ENCODE measurements at regions not wholly inside any gene's neighbourhood (a gene's known extent, or its start where the extent isn't known, plus 50 kb on each side); places are given as distances from the start of the nearest gene placed in this dataset.
A peak's percentile ranks its signal among the peaks of the same experiment; 100 is the strongest.

- DNase-seq: no peak
- intact Hi-C loops (cut with DNase I; ENCODE audit: low total_unique reads) (no loop called here), in situ Hi-C loops (cut with MboI; ENCODE audit: low sequenced_read_pairs in 4 of 4) (no loop called here)
- no peak overlapping the region for H3K27ac ChIP-seq
- H3K4me3 ChIP-seq: no peak overlapping the region
- no peaks in the 10 kb centered on the region for H3K9me3 ChIP-seq
- no peaks in the 10 kb centered on the region for H3K36me3 ChIP-seq
- ATAC-seq: no peak
- no peaks in the 10 kb centered on the region for H3K4me1 ChIP-seq
- H3K27me3 ChIP-seq: no peaks in the 10 kb centered on the region
- TF ChIP-seq POLR2A (IDR thresholded peaks at IDR 0.05) (no peak), CTCF (IDR thresholded peaks at IDR 0.05 in 4 of 5, conservative IDR thresholded peaks at IDR 0.05 in 1 of 5) (no peak)
Observed at GRCh38 chr5:37962389-37962788, 122.5 kb upstream of the GDNF start.

- DNase-seq (no peak), ATAC-seq (no peak)
- Histone ChIP-seq H3K27me3 (peaks cover 0 to 1% (median 0%) of the 10 kb centered on the region in 3 donors), H3K9me3 (no peaks in the 10 kb centered on the region), H3K4me3 (no peak overlapping the region), H3K36me3 (no peaks in the 10 kb centered on the region), H3K4me1 (no peaks in the 10 kb centered on the region), H3K27ac (no peak overlapping the region)
- in situ Hi-C loops (cut with MboI; ENCODE audit: low sequenced_read_pairs in 4 of 4): no loop called here
- TF ChIP-seq POLR2A (IDR thresholded peaks at IDR 0.05): no peak
- intact Hi-C loops (cut with DNase I; ENCODE audit: low total_unique reads): no loop called here
Observed at GRCh38 chr5:37957218-37957617, 117.4 kb upstream of the GDNF start.

- DNase-seq: no peak
- Histone ChIP-seq H3K36me3 (no peaks in the 10 kb centered on the region), H3K9me3 (no peaks in the 10 kb centered on the region), H3K4me1 (no peaks in the 10 kb centered on the region), H3K27me3 (peaks cover 0 to 9% (median 0%) of the 10 kb centered on the region in 3 donors), H3K4me3 (no peak overlapping the region), H3K27ac (no peak overlapping the region)
- TF ChIP-seq CTCF (IDR thresholded peaks at IDR 0.05 in 4 of 5, conservative IDR thresholded peaks at IDR 0.05 in 1 of 5) (no peak), POLR2A (IDR thresholded peaks at IDR 0.05) (no peak)
- in situ Hi-C loops (cut with MboI; ENCODE audit: low sequenced_read_pairs in 4 of 4): no loop called here
- no peak for ATAC-seq
- intact Hi-C loops (cut with DNase I; ENCODE audit: low total_unique reads): no loop called here
Observed at GRCh38 chr5:37955748-37956147, 115.9 kb upstream of the GDNF start.

GRCh38 chr5:37954561-37954960 lies 114.7 kb upstream of the GDNF start:
- DNase-seq: no peak
- intact Hi-C loops (cut with DNase I; ENCODE audit: low total_unique reads) (no loop called here), in situ Hi-C loops (cut with MboI; ENCODE audit: low sequenced_read_pairs in 4 of 4) (no loop called here)
- Histone ChIP-seq H3K4me3 (no peak overlapping the region), H3K27ac (no peak overlapping the region), H3K4me1 (no peaks in the 10 kb centered on the region), H3K9me3 (no peaks in the 10 kb centered on the region), H3K27me3 (peaks cover 0 to 9% (median 0%) of the 10 kb centered on the region in 3 donors), H3K36me3 (no peaks in the 10 kb centered on the region)
- no peak for TF ChIP-seq CTCF (IDR thresholded peaks at IDR 0.05 in 4 of 5, conservative IDR thresholded peaks at IDR 0.05 in 1 of 5)
- TF ChIP-seq POLR2A (IDR thresholded peaks at IDR 0.05): no peak
- ATAC-seq: no peak

- Histone ChIP-seq H3K4me1 (no peaks in the 10 kb centered on the region), H3K27ac (no peak overlapping the region)
Observed at GRCh38 chr5:37951946-37952721, 112.3 kb upstream of the GDNF start.

More at GRCh38 chr5:37951946-37952721, 112.3 kb upstream of the GDNF start:
- in situ Hi-C loops (cut with MboI; ENCODE audit: low sequenced_read_pairs in 4 of 4): no loop called here
- DNase-seq (no peak), ATAC-seq (no peak)
- TF ChIP-seq POLR2A (IDR thresholded peaks at IDR 0.05) (no peak), CTCF (IDR thresholded peaks at IDR 0.05 in 4 of 5, conservative IDR thresholded peaks at IDR 0.05 in 1 of 5) (no peak)
- Histone ChIP-seq H3K4me3 (peak overlapping the region; percentile 15 to 39 (median 20)), H3K27me3 (peaks cover 0 to 9% (median 0%) of the 10 kb centered on the region in 3 donors), H3K36me3 (no peaks in the 10 kb centered on the region), H3K9me3 (no peaks in the 10 kb centered on the region)
- intact Hi-C loops (cut with DNase I; ENCODE audit: low total_unique reads): no loop called here

All from gastrocnemius medialis (tissue), 4 donors.